NCI-H226 (cell line): ENCODE measurements at regions not wholly inside any gene's neighbourhood (a gene's known extent, or its start where the extent isn't known, plus 50 kb on each side); places are given as distances from the start of the nearest gene placed in this dataset.
A peak's percentile ranks its signal among the peaks of the same experiment; 100 is the strongest.
"Not testable (repeated sequence)": the region's sequence is repeated elsewhere in the genome, so short reads cannot be mapped to it uniquely, and the experiment has no call there.

Experiments
- DNase-seq: peaks from one replicate; pipeline ENCODE4 v3.0.0-alpha.2; 2015

DNA sequence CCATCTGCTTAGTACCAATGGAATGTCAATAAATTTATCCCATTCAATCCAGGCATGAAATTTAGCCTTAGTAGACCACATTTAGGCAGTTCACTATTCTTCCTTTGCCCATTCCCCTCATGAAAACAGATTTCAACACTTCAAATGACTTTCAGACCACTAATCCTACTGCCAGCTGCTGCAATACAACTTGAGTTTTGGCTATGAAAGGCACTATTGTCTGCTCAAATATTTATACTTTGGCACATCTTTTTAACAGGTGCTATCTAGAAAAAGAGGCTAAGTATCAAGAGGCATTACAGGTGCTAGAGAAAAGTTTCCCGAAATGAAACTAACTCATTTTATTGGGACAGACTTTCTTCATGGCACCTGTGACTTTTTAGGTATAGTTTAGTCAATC, 499.8 kb downstream of the C12orf50 start:
- DNase-seq, result no peak

DNA sequence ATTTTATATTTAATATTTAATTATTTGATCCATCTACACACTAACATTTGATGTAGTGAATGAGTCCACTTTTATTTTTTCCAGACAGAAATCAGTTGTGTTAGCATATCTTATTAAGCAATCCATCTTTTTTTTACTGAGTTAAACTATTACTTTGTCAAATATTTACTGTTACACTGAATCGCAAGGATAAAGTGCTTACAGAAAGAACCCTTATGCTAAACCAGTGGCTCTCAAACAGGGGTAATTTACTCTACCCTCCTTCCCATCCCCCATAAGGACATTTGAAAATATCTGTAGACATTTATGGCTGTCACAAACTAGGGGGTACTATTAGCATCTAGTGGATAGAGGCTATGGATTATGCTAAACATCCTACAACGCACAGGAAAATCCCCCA, 508.2 kb downstream of the C12orf50 start:
- DNase-seq, result no peak

DNA sequence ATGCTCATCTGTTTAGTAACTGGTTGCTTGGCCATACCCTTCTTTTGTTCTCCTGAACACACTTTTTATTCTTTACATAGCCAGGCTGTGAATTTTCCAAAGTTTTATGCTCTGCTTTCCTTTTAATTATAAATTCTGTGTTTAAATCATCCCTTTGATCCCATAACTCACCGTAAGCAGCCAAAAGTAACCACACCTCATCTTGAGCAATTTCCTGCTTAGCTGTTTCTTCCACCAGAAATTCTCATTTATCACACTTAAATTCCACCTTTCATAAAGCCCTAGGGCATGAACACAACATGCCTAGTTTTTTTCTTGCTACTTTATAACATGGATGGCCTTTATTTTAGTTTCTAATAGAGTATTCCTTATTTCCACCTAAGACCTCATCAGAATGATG, 510.7 kb downstream of the C12orf50 start:
- DNase-seq, result peak; percentile 82

DNA sequence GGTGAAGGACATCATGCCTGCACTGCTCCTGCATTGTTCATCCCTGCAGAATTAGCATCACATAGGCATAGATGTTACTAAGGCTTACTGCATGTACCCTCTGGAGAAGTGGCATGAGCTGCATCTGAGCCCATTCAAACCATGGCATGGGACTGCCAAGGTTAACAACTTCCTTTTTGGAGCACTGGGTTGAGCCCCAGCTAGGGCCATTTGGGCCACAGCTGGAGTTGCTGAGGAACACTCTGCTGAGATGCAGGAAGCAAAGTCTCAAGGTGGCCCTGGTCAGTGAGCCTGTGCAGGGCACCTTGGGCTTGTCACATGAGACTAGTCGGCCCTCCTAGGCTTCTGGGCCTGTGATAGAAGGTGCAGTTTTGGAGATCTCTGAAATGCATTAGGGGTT, 511.2 kb downstream of the C12orf50 start:
- DNase-seq, result no peak

DNA sequence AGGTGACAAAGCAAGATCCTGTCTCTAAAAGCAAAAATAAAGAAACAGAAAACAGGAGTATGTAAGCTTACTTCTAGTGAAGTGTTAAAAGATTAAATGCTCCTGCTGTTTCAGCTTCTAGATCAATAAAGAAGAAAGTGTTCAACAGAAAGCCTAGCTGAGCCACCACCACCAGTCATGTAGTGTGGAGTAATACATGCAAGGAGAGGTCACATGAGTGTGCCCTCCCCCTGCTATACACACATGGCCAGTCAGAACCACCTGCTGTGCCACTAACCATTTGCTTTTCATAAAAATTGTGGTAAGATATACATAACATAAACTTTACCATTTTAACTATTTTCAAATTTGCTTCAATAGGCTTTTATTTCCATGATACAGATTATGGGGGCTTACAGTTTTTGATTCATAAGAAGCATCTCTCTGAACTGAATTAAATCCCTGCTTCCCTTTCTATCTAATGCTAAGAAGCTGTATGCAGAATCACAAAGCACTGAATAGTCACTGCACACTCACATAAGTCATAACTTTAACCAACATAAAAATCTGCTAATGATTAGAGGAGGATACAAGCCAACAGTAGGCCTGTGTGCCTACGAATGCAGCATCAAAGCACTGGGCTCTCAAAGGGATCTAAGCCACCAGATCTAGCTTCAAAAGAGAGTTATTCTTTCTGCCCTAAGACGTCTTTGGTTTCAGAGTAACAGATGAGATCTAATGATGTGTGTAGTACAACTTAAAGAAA, 515.5 kb downstream of the C12orf50 start:
- DNase-seq, result no peak

DNA sequence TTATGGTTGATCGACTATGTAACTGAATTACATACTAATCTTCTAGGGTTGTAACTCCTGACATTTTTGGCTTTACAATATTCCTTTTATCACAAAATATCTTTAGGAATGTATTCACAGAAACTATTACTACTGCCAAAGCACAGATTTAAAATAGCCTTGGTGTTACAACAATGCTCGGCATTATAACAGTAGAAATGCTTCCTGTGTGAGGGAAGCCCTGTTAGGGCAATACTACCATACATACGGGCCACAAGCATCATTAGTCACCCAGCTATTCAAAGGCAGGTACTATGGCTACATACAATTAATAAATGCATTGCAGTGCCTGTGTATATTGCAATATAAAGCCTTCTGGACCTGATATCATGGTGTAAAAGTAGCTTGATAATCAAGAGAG, 517.8 kb downstream of the C12orf50 start:
- no peak for DNase-seq

DNA sequence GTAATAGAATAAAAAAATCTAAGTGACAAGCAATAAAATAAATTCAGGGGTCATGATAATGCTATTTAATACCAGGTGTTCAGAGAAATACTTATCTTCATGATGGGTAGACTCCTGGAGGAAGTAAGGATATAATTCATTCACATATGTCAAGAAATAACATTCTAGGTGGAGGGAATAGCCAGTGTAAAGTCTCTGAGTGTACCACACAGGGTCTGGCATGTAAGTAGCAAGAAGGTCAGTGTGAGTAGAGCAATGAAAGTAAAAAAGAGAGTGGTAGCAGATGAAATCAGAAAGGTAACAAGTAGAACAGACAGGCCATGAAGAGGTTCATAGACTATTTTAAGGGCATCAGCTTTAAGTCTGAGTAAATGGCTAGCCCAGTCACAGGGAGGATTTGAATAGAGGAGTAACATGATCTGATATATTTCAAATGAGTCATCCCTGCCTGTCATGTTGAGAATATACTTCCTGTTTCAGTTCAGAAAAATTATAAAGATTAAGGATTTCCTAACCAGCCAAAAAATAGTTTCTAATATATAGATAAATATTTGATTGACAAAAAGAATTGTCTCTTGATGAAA, 519.9 kb downstream of the C12orf50 start:
- peak; percentile 84 for DNase-seq

DNA sequence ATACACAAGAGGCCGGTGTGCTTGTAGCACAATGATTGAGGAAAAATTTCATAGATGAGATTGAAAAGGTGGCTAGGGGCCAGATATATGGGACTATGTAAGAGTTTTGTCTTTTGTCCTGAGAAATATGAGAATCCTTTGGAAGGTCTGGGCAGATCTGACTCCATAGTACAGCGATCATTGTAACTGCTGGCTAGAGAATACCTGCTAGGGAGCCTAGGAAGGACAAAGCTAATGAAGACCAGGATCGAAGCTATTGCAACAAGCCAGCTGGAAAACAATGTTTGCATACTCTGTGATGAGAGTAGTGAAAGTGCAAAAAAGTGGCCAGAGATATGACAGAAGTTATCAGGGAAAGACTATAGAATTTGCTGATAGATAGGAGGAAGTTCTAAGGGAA, 537.6 kb downstream of the C12orf50 start:
- DNase-seq, result no peak

DNA sequence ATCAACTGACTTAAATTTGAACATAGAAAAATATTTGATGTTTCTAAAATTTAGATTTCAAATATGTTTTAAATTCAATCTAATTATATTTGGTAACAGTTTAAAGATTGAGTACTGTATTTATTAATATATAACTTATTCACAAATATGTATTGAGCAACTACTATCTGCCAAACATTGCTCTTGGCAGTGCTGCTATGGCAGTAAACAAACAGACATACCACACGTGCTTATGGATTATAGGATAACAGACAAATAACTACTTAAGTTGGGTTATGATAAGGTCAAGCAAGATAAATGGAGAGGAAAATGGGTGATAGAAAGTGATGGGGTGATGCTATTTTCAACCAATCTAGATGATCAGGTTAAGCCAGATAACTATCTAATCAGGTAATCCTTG, 538.1 kb downstream of the C12orf50 start:
- no peak for DNase-seq

DNA sequence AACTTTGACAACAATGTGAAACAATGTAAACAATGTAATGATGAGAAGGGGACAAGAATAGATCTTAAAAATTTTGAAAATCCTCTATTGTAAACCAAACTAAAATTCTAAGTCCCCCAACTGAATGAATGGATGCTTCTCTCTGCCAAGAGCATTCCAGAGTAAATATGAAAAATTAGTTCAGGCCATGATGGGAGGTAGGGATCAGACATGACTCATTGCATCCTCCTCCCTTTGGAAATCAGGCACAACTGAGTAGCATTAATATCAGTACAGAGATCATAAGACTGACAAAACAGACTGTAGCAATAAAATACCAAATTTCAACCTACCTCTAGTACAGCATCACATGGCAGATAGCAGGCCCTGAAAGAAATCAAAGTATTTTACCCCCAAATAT, 559.9 kb downstream of the C12orf50 start:
- DNase-seq, result peak; percentile 72

DNA sequence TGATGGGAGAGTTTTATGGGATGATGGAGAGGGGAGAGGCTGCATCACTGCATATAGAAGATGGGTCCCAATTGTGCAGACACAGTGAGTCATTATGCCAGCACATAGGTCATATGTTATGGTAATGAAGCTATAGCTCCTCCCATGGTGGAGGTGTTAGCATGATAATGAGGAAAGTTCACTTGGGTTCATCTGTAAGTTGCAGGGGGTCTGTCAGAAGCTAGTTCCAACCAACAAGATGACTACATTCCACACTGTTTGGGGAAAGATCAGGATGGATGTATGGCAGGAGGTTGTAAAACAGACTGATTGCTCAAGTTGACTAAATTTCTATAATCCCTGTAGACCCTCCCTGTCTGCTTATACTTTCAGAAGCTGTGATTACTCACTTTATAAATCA, 561.3 kb downstream of the C12orf50 start:
- no peak for DNase-seq

DNA sequence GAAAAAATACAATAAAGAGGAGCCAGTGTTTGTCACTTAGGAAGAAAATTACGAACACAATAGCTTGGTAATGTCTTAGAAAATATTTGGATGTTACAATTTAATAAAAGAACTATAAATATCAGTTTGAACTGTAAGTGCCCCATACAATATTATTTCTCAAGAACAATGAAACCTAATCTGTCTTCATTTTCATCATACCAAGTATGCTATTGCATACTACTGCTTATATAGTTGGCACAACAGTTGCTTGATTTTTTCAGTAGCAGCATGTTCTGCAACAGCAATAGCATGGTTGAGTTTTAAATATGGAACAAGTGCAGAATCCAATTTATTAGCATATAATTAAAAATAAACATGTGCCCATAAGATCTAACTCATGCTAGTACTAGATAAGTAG, 564.6 kb downstream of the C12orf50 start:
- no peak for DNase-seq

DNA sequence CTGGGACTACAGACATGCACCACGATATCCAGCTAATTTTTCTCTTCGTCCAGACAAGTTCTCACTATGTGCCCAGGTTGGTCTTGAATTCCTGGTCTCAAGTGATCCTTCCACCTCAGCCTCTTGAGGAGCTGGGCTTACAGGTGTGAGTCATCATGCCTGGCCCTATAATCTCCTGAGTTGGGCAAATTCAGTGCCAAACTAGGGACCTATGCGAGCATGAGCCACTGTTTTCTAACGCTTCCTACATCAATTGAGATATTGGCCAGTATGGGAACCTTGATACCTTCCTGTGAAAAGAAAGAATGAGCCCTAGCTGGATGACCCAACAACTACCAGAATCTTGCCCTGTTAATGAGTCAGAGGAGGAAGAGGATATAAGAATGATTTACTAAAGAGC, 585.2 kb downstream of the C12orf50 start:
- DNase-seq, result no peak

DNA sequence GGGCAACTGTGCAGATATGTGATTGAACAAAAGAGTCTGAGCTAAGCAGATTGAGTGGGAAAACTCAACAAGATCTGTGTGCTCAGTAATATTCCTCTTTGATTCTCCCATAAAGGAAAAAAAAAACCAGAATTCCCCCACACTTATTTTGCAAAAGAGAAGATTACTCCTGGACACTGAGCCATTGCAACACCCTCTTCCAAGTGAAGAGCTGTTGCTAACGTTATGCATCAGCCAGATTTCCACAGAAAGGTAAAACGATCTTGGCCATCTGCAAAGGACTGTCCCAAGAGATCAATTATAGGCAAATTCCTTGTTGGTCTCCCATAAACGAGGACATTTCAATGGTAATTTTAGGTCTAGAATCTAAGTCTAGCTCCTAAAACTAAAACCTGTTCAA, 587.7 kb downstream of the C12orf50 start:
- no peak for DNase-seq

DNA sequence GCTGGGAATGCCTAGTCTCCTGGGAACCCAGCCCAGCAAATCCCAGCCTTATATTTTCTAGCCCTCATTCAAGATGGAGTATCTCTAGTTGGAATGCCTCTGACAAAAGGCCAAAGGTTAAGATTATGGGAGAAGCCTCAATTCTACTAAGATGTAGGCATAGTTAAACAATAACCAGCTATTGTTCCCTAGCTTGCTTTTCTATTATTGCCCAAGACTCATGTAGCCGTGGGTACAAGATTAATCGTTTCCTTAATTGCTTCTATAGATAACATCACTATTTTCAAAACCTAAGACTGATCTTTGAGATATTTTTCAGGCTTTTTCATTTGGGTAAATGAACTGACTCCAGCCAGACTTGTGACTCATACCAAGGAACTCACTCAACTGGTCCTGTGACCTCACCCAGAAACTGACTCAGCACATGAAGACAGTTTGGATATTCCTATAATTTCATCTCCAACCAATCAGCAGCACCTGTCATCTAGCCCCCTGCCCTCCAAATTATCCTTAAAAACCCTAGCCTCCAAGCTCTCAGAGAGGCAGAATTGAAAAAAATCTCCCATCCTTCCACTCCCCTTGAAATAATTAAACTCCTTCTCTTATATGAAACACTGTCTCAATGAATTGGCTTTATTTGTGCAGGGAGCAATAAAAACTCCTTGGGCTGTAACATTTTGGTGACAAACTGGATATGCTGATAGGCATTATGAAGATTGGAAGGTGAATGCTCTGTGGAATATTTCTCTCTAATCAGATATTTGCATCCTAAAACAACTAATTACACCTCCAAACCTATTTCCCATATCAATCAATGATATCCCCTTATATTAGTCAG, 589.0 kb downstream of the C12orf50 start:
- peak; percentile 89 for DNase-seq

DNA sequence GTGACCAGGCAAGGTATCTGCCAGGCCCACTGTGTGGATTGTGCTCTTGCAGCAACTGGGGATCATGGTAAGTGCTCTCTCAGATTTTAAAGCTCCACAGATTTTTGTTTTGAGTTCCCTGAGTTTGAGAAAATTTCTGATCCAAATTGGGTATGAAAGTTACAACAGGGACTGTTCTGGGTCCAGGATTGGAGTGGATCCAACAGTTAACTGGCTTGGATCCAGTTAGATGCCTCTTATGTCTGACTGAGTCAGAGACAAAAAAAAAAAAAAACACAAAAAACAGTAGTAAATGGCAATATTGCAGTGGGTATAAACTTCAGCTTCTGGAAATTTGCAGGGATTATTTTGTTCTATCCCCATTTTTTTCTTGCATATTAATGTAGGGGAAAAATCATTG, 598.8 kb downstream of the C12orf50 start:
- no peak for DNase-seq

DNA sequence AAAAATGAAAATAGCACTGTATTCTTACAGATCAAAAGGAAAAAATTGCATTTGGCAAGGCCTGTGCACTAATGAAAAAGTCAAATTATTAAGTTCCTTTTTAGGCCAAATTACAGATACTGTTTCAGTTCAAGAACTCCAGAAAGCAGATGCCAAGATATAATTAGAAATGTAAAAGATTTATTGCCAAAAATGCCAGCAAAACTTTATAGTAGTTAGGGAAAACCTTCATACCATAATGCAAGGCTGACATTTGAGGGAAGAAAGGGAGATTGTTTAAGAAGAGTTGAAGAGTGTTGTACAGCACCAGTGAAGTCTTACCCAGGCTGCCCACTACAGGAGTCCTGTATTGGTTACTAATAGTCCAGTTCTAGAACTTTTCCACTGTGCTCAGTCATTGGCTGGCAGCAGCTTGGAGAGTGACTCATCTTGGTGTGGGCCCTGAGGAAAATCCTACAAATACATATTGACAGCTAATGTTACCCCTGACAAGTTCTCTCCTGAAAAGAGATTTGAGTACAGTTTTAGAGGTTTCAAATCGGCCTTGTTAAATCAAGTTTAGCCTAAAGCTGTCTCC, 600.4 kb downstream of the C12orf50 start:
- DNase-seq, result peak; percentile 70

DNA sequence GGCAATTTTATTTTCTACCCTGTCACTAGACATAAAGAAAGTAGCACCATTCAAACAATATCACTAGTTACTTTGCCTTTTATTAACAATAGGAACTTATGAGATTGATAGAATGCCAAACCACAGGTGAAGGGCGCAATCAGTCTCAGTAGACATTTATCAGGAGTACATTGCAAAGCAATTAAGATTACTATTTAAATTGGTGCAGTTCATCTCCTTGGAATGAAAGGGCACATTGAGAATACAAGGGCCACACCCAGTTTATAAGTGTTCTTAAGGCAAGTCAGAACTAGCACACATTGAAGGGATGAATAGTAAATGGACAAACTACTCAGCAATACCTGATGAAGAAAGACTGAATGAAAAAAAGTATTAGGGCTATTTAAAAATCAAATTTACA, 601.4 kb downstream of the C12orf50 start:
- DNase-seq, result peak; percentile 56

DNA sequence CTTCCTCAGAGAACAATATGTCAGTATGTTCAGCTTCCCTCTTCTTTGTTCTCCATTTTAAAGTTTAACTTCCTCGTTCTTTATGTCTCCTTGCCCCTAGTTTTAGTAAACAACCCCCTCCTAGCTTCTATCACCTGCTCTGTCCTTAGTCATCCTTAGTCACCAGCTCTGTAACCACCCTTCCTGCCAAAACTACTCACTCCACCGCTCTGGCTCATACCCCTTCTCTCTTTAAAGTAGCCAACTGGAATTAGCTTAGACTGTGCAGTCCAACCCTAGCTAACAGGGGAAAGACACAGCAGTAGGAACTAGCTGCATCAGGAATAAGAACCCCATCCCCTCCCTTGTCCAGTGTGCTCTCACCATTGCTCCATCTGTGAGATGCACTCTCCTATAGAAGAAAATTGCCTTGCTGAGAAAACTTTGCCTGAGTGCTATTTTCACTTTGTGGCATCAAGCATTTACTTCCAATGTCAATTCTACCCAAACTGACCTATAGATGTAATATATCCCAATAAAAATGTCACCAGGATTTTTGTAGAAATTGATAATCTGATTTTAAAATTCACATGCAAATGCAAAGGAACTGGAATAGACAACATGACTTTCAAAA, 603.2 kb downstream of the C12orf50 start:
- peak; percentile 45 for DNase-seq

DNA sequence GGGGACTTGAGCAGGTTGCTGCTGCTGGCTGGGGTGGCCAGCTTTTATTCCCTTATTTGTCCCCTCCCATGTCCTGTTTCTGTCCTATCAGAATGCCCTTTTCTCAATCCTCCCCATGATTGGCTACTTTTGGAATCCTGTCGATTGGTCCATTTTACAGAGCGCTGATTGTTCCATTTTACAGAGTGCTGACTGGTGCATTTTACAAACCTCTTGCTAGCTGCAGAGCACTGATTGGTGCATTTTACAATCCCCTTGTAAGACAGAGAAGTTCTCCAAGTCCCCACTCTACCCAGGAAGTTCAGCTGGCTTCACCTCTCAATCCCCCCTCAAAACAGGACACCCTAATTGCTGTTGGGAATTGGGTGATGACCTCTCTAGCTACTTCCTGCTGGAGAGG, 608.0 kb downstream of the C12orf50 start:
- DNase-seq, result not testable (repeated sequence)

DNA sequence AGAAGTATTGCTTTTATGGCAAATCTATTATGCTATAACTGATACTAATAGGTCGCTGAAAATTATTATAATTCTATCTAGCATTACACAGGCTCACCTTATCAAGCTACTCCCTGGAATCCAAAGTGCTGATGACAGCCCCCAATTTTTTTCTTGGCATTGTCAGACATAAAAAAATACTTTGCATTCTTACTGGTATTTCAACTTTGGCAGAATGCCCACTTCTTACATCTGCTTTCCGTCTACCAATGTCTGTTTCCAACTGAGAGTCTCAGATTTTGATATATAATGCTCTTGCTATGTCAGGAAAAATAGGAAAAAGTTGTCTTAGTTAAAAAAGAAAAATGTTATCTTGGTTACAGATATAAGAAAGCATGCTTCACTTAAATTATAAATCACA, 615.4 kb downstream of the C12orf50 start:
- peak; percentile 89 for DNase-seq

DNA sequence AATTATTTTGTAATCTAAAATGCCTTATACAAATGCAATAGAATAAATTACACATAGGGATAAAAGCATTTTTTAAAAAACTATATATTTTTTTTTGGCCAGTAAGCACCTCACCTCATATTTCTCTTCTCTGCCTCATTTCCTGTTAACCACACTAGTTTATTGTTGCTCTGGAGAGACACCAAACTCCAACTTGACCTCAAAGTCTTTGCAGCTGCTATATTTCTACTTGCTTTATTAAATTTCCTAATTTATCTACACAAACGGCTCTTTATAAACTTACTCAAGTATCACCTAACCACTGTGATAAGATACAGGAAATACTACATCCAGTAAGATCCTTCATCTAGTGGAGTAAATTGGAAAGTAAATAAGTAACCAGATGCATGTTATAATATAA, 622.3 kb downstream of the C12orf50 start:
- peak; percentile 45 for DNase-seq

DNA sequence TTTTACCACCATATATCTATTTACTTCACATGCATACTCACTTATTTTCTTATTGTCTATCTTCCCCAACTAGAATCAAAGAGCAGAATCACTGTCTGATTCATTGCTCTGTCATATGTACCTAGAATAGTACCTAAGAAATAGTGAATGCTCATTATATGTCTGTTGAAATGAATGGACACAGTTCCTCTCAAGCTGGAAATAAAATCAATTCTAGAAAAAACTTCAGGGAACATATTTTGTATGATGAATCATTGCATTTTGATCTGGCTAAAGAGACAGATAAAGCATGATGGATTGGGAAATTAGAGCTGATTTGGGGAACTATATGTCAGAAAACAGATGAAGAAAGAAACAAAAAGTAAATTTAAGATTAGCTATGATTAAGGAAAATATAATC, 623.3 kb downstream of the C12orf50 start:
- peak; percentile 53 for DNase-seq
